Sciatic nerve (tissue), 2 donors: ENCODE measurements at regions not wholly inside any gene's neighbourhood (a gene's known extent, or its start where the extent isn't known, plus 50 kb on each side); places are given as distances from the start of the nearest gene placed in this dataset.
"Not testable (repeated sequence)": the region's sequence is repeated elsewhere in the genome, so short reads cannot be mapped to it uniquely, and the experiment has no call there.

ENCODE experiments used
- ATAC-seq: fragments of 200-7000 bp; cut with Tn5 transposase; one replicate; pipeline ENCODE4 v1.9.1; 2020; ENCODE audit warnings: mild to moderate bottlenecking, moderate library complexity
- DNase-seq: peaks from one replicate; pipeline ENCODE4 v3.0.0-alpha.2; 2020; ENCODE audit warnings: low spot score
- intact Hi-C: fragments of 100-400 bp; cut with DNase I; formaldehyde crosslinking; loops from one replicate; pipeline ENCODE4 v1.14.2; 2022
- donor health status: DM: no; HTN: no; CAD: no.
- donor health status: DM: no; HTN: no; CAD: no.

DNA sequence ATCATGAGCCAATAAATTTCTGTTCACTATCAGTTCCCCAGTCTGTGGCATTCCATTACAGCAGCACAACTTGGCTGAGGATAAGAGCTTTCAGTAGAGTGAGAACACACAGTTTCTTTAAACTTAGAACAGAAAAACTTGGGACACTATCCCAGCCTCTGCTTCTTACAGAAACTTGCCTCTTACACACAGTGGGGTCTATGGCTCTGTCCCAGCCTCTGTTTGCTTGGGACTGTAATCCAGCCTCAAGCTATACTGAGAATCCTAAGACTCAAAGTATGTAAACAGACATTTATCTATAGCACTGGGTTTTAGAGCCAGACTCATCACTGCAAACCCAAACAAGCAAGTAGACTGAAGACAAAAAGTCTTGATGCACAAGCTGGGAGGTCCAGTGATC, 355.8 kb upstream of the VSTM2A start:
- ATAC-seq (no peak), DNase-seq (no peak)
- intact Hi-C loops: no loop called here

GRCh38 chr7:54187886-54188685, 354.1 kb upstream of the VSTM2A start:
- intact Hi-C loops: no loop called here
- ATAC-seq: no peak
- DNase-seq: no peak

DNA sequence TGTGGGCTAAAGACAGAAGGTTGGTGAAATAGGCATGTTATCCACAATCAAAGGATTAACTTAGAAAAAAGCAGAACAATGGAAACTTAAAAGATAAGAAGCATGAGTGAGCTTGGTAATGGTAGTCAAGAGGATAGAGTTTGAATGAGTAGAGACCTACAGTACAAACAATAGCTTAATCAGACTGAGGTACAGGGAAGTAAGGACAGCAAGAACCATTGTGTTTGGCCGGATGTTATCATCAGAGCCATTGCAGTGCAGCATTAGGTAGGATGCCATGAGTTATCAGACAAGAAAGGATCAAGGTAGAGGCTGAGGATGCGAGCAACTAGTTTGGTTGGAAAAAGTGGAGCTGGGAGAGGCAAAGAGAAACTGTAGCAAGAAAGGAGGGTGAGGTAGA, 353.3 kb upstream of the VSTM2A start:
- intact Hi-C loops: no loop called here
- no peak for DNase-seq
- ATAC-seq: no peak

- intact Hi-C loops: no loop called here
- ATAC-seq (no peak), DNase-seq (no peak)
Measured at GRCh38 chr7:54189330-54189729, 352.8 kb upstream of the VSTM2A start.

GRCh38 chr7:54201501-54201900, 340.7 kb upstream of the VSTM2A start:
- DNase-seq (no peak), ATAC-seq (no peak)
- intact Hi-C loops: no loop called here

- DNase-seq: no peak
- intact Hi-C loops: no loop called here
- no peak for ATAC-seq
Measured at GRCh38 chr7:54215424-54215823, 326.8 kb upstream of the VSTM2A start.

GRCh38 chr7:54226030-54226429, 316.1 kb upstream of the VSTM2A start:
- intact Hi-C loops, DNase-seq: not testable (repeated sequence)
- peak; percentile 56 for ATAC-seq

- ATAC-seq (no peak), DNase-seq (no peak)
- intact Hi-C loops: no loop called here
Measured at GRCh38 chr7:54242776-54243175, 299.4 kb upstream of the VSTM2A start.

DNA sequence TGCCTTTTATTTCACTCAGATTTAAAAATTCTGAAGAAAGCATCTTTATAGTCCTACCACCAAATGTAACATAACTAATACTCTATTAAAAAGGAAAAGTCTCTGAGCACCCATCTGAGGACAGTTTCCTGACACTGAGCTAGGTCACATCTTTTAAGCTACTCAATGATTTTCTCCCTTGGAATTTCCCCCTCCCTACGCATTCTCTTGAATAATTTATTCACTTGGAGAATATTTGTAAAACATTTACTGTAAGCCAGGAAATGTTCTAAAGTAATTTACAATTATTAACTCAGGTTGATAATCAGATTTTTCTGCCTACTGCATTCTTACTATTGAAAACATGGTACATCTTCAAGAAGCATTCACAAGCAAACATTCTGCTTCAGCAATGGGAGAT, 297.2 kb upstream of the VSTM2A start:
- no peak for ATAC-seq
- intact Hi-C loops: no loop called here
- no peak for DNase-seq

DNA sequence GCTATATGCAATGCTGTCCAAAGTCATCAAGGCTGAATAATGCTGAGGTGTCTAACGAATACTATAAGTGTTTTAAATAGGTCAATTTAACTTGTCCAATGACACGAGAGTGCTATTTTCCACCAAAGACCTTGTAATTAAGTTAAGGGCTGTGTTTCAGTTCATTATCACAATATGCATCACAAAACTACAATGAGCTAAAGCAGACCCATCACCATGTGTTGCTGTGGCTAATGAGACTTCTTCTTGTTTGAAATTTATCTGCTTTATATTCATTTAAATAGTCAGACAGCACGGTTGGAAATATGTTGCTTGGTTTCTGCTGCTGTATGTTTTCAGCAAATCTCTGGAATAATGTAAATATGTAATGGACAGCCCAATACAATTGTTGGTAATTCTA, 292.5 kb upstream of the VSTM2A start:
- ATAC-seq (no peak), DNase-seq (no peak)
- intact Hi-C loops: no loop called here

DNA sequence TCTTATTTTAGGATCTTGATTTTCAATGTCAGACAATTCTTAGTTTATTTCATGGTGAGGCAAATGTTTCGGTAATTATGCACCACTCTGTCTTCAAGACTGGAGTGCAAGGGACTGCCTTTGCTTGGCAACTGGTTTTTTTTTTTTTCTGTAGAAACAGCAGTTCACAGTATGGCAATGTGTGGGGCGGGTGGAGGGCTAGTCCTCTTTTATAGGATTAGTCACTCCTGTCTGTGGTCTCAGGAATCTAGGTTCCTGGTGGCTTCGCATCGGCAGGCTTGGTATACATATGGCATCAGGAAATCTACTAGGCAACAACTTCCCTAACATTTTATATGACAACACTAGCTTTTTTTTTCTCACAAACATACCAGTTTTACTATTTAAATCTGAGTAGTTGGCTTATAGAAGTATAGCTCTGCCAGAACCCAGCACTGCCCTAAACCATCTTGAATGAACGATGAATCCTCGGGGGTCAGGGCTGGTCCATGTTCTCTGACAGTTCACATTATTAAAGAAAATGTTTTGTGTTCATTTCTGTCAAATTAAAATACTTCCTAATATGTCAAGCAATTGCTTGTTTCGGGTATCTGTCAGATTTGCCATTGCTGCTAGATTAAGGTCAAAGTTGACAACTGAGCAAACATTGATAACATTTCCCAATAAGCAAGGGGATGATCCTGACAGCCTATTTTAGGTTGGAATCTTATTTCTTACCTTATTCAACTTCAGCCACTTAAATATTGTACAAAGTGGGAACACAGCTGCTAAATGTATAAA, 289.7 kb upstream of the VSTM2A start:
- ATAC-seq (no peak), DNase-seq (no peak)
- intact Hi-C loops: no loop called here

GRCh38 chr7:54253036-54253373, 289.2 kb upstream of the VSTM2A start:
- intact Hi-C loops: no loop called here
- DNase-seq (no peak), ATAC-seq (no peak)

- ATAC-seq (no peak), DNase-seq (no peak)
- intact Hi-C loops: no loop called here
Measured at GRCh38 chr7:54255242-54255641, 286.9 kb upstream of the VSTM2A start.

- intact Hi-C loops: no loop called here
- no peak for ATAC-seq
- DNase-seq: no peak
Measured at GRCh38 chr7:54259185-54259584, 283.0 kb upstream of the VSTM2A start.

DNA sequence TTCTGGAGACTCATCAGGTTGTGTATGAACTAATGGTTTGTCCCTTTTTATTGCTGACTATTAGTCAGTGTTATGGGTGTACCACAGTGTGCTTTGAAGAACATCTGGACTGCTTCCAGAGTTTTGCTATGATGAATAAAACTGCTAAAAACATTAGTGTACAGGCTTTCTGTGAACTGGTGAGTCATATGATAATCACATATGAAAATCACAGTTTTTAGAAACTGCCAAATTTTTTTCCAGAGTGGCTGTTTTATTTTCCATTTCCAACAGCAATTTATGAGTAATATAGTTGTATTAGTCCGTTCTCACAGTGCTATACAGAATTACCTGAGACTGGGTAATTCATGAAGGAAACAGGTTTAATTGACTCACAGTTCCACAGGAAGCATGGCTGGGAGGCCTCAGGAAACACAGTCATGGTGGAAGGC, 281.2 kb upstream of the VSTM2A start:
- intact Hi-C loops: no loop called here
- DNase-seq (no peak), ATAC-seq (no peak)

GRCh38 chr7:54278847-54279246, 263.3 kb upstream of the VSTM2A start:
- ATAC-seq: no peak
- intact Hi-C loops: no loop called here
- DNase-seq: no peak

DNA sequence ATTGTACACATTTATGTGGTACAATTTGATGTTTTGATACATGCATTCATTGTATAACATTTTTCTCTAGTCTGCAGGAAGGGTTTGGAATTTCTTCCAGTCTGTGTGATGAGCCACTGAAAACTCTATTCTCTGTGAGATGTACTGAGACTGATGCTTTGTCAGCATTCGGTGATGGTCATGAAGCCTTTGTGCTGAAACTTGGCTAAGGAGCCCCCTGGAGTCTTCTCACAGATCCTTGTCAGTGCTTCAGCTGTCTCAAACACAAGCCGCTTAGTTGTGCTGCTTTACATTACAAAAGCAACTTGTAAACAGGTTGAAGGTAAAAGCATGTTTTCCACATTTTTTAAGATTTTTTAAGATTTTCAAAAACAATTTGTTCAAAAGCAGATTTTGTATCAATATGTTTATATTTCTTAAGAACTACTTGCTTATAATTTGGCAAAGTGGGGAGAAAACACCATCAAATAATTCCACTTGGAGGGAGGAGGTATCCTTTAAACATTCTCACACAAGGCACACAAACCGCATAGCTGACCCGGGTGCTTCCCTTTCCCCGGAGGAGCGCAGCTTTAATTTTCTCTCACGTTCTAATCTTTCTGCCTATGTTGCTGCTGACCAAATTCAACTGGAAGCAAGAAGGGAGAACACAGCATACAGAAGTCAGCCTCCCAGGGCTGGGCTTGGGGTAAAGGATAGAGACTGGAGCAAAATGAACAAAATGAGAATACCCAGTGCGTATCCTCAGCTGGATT, 249.8 kb upstream of the VSTM2A start:
- intact Hi-C loops: no loop called here
- DNase-seq: no peak
- no peak for ATAC-seq

DNA sequence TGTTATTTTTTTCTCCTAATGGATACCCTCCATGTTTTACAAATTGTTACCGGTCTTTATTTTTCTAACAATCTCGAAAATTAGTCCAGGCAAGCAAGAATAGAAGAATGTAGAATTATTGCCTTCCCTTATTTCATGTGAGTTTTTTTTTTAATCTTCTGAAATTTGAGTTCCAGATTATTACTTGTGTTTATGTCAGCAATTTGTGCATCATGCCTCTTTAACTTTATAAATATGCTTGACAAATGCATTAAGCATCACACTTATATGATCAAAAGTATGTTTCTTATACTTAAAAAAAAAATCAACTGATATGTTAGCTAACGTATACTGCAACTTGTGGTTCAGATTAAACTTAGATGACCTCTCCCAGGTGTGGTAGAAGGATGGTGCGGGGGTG, 242.7 kb upstream of the VSTM2A start:
- intact Hi-C loops: no loop called here
- ATAC-seq: no peak
- no peak for DNase-seq

GRCh38 chr7:54315955-54316354, 226.2 kb upstream of the VSTM2A start:
- ATAC-seq, intact Hi-C loops, DNase-seq: not testable (repeated sequence)

GRCh38 chr7:54326592-54327167, 215.5 kb upstream of the VSTM2A start:
- ATAC-seq (no peak), DNase-seq (no peak)
- intact Hi-C loops: no loop called here
